ENCODE measurements at regions not wholly inside any gene's neighbourhood (a gene's known extent, or its start where the extent isn't known, plus 50 kb on each side); places are given as distances from the start of the nearest gene placed in this dataset.
A peak's percentile ranks its signal among the peaks of the same experiment; 100 is the strongest.

DNA sequence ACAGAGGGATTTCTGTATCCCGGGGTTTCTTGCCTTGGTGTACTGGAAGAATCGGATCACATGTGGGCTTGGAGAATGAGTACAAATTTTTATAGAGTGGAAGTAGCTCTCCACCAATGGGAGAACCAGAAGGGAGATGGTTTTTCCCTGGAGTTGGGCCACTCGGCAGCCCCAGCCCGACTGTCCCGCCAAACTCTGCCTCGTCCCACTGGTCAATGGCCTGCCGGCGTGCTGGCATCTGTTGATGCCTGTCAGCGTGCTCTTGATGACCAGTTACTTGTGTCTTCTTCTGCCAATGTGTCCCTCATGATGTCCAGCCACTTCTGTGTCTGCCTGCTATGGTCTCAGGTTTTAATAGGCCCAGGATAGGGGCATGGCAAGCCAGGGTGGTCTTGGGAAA is 100.5 kb downstream of the CFAP44 start:
- H3K4me3 ChIP-seq (ENCODE audit: low read depth in 2 of 2, low read length in 1 of 2), result no peak overlapping the region
- H3K4me1 ChIP-seq (ENCODE audit: control insufficient read depth in 1 of 2, insufficient read depth in 2 of 2, low read depth in 1 of 2, low read length in 1 of 2), result no peaks in the 10 kb centered on the region
- H3K9ac ChIP-seq, result no peak overlapping the region
- H2AFZ ChIP-seq (ENCODE audit: low read depth), result no peak overlapping the region
- WGBS (ENCODE audit: low lambda C conversion rate), result 91% methylated on average over 4 of the region's 9 CpGs
- no peaks in the 10 kb centered on the region for H3K9me3 ChIP-seq
- no peak for TF ChIP-seq JUND (IDR thresholded peaks at IDR 0.05)
- H3K9me2 ChIP-seq, result no peaks in the 10 kb centered on the region
- H3K36me3 ChIP-seq (replicated peaks in 1 of 2; ENCODE audit: control insufficient read depth in 1 of 2, insufficient read depth in 2 of 2, low read length in 1 of 2), result no peaks in the 10 kb centered on the region
- H3K79me2 ChIP-seq (ENCODE audit: insufficient read depth), result no peaks in the 10 kb centered on the region
- POLR2A ChIA-PET, result no interaction called here
- CTCF ChIA-PET, result no interaction called here
- no peak overlapping the region for H3K27ac ChIP-seq (ENCODE audit: low read depth in 2 of 2, low read length in 1 of 2)
- H4K20me1 ChIP-seq (ENCODE audit: insufficient read depth), result no peaks in the 10 kb centered on the region
- no peak overlapping the region for H3K4me2 ChIP-seq
- no peak for DNase-seq
- H3K27me3 ChIP-seq (ENCODE audit: insufficient read depth), result no peaks in the 10 kb centered on the region
- H3F3A ChIP-seq (replicated peaks; ENCODE audit: insufficient read depth), result no peaks in the 10 kb centered on the region

DNA sequence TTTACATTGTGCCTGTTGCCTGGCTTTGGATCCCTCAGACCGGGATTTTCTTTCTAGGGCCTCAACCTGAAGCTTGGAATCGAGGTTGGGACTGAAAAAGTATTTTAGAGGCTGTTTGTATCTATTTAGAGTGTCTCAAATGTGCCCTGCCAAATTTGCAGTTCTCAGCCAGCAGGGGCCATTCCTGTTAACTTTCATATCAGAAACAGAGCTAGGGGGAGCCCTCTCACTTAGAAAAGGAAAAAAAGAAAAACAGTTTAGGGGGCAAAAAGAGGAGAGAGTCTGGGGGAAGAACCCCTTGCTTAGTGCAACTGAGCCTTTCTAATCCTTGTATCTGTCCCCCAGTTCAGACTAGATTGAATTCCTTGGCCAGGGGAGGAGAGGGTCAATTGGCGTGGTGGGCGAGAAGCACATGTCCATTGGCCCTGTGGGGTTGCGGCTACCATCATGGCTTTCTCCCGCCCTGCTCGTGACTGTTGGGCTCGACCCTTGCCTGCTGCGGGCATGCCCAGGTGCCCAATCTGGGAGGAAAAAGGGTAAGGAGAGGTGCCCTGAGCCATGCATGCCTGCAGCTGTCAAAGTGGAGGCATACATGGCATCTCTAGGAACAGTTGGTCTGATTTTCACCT is 101.6 kb downstream of the CFAP44 start:
- TF ChIP-seq TAF1 (IDR thresholded peaks at IDR 0.05; ENCODE audit: borderline replicate concordance, low read depth, low read length) (no peak), RCOR1 (IDR thresholded peaks at IDR 0.05; ENCODE audit: low read length) (no peak), CTCF (IDR thresholded peaks at IDR 0.05) (peak; percentile 37; the same call in 1 of the 2 replicates)
- Histone ChIP-seq H3F3A (replicated peaks; ENCODE audit: insufficient read depth) (no peaks in the 10 kb centered on the region), H3K4me2 (no peak overlapping the region), H3K9ac (no peak overlapping the region), H3K4me3 (ENCODE audit: low read depth in 2 of 2, low read length in 1 of 2) (no peak overlapping the region), H4K20me1 (ENCODE audit: insufficient read depth) (no peaks in the 10 kb centered on the region), H3K27me3 (ENCODE audit: insufficient read depth) (no peaks in the 10 kb centered on the region), H2AFZ (ENCODE audit: low read depth) (no peak overlapping the region), H3K9me3 (no peaks in the 10 kb centered on the region), H3K9me2 (no peaks in the 10 kb centered on the region), H3K79me2 (ENCODE audit: insufficient read depth) (no peaks in the 10 kb centered on the region), H3K27ac (ENCODE audit: low read depth in 2 of 2, low read length in 1 of 2) (no peak overlapping the region), H3K4me1 (ENCODE audit: control insufficient read depth in 1 of 2, insufficient read depth in 2 of 2, low read depth in 1 of 2, low read length in 1 of 2) (no peaks in the 10 kb centered on the region), H3K36me3 (replicated peaks in 1 of 2; ENCODE audit: control insufficient read depth in 1 of 2, insufficient read depth in 2 of 2, low read length in 1 of 2) (no peaks in the 10 kb centered on the region)
- WGBS (ENCODE audit: low lambda C conversion rate), result 83% methylated on average over 9 of the region's 9 CpGs
- ChIA-PET CTCF (no interaction called here), POLR2A (no interaction called here)
- no peak for DNase-seq

All from SK-N-SH (cell line).